Spleen (tissue), 11 donors: ENCODE measurements at regions not wholly inside any gene's neighbourhood (a gene's known extent, or its start where the extent isn't known, plus 50 kb on each side); places are given as distances from the start of the nearest gene placed in this dataset.

Source experiments
- DNase-seq: peaks from one replicate; pipeline ENCODE4 v3.0.0-alpha.2; 2020
- H3K27ac ChIP-seq, 8 donors: fragments of 200-600 bp; sonication (generic) in 7 of 8; 1 replicate in 4 of 8; 2 replicates in 4 of 8; pipeline versions ENCODE4 v1.5.0 to v1.8.0; 2016 to 2021; ENCODE audit warnings: inconsistent platforms in 4 of 8, mild to moderate bottlenecking in 4 of 8, moderate library complexity in 1 of 8
- H3K27me3 ChIP-seq, 7 donors: fragments of 200-600 bp; sonication (generic) in 6 of 7; replicated peaks in 1 of 7; 1 replicate in 4 of 7; 2 replicates in 3 of 7; pipeline versions ENCODE4 v1.5.0 to v1.8.0; 2016 to 2021; ENCODE audit warnings: inconsistent platforms in 3 of 7, mild to moderate bottlenecking in 1 of 7
- H3K36me3 ChIP-seq, 6 donors: fragments of 200-600 bp; sonication (generic) in 5 of 6; 1 replicate in 4 of 6; 2 replicates in 2 of 6; pipeline versions ENCODE4 v1.5.0 to v1.8.0; 2016 to 2021; ENCODE audit warnings: inconsistent platforms in 2 of 6
- H3K4me1 ChIP-seq, 6 donors: fragments of 200-600 bp; sonication (generic) in 5 of 6; 1 replicate in 3 of 6; 2 replicates in 3 of 6; pipeline versions ENCODE4 v1.5.0 to v1.8.0; 2016 to 2021; ENCODE audit warnings: inconsistent platforms in 3 of 6
- H3K4me3 ChIP-seq, 8 donors: fragments of 200-600 bp; sonication (generic) in 7 of 8; 1 replicate in 4 of 8; 2 replicates in 4 of 8; pipeline versions ENCODE4 v1.5.0 to v1.8.0; 2016 to 2021; ENCODE audit warnings: inconsistent platforms in 4 of 8, mild to moderate bottlenecking in 4 of 8, moderate library complexity in 2 of 8
- H3K9me3 ChIP-seq, 8 donors: fragments of 200-600 bp; sonication (generic) in 7 of 8; 1 replicate in 4 of 8; 2 replicates in 4 of 8; pipeline versions ENCODE4 v1.5.0 to v1.8.0; 2016 to 2021; ENCODE audit warnings: inconsistent platforms in 4 of 8
- CTCF ChIP-seq, 11 experiments: fragments of 200-600 bp in 7 of 11; fragments of 450-650 bp in 4 of 11; sonication (generic) in 4 of 11; IDR thresholded peaks in 8 of 11; conservative IDR thresholded peaks in 3 of 11; 1 replicate in 7 of 11; 2 replicates in 4 of 11; pipeline versions ENCODE4 v1.4.0 to v1.8.0; 2016 to 2021; ENCODE audit warnings: antibody characterized with exemption in 11 of 11, inconsistent platforms in 4 of 11, mild to moderate bottlenecking in 1 of 11
- POLR2A ChIP-seq, 3 donors: fragments of 450-650 bp; IDR thresholded peaks; one replicate each; pipeline ENCODE4 v1.5.1; 2017; ENCODE audit warnings: antibody characterized with exemption in 3 of 3, mild to moderate bottlenecking in 1 of 3
- POLR2AphosphoS5 ChIP-seq, 3 donors: sonication (generic); formaldehyde crosslinking; IDR thresholded peaks; one replicate each; pipeline ENCODE4 v1.5.1; 2017; ENCODE audit warnings: antibody characterized with exemption in 3 of 3
- WGBS, 5 donors: extraction: QIAGEN DNeasy Blood & Tissue Kit in 3 of 5; methylation state at CpG; one replicate each; pipeline versions ENCODE4 v1.1.5 to v1.1.7; 2013 to 2018; 5-methylcytosine and 5-hydroxymethylcytosine counted together
- intact Hi-C: fragments of 100-400 bp; cut with DNase I; formaldehyde crosslinking; loops from one replicate; pipeline ENCODE4 v1.15.0; 2023; ENCODE audit warnings: low total_unique reads
- donor health status: healthy with polysubstance abuse.
- donor health status: DM: no; HTN: no; CAD: no; lungs with moderate emphysema.
- donor health status: DM: no; HTN: no; CAD: no.
- donor health status: Bipolar disorder and iron deficiency.
- donor health status: healthy.
- donor health status: DM: no; HTN: no; CAD: no.
- donor health status: DM: yes; HTN: yes; CAD: no.

- no peaks in the 10 kb centered on the region for H3K27me3 ChIP-seq
- H3K36me3 ChIP-seq, result no peaks in the 10 kb centered on the region
- DNase-seq, result no peak
- H3K4me1 ChIP-seq, result no peaks in the 10 kb centered on the region
- TF ChIP-seq CTCF (IDR thresholded peaks at IDR 0.05 in 8 of 11, conservative IDR thresholded peaks at IDR 0.05 in 3 of 11) (no peak), POLR2A (IDR thresholded peaks at IDR 0.05) (no peak), POLR2AphosphoS5 (IDR thresholded peaks at IDR 0.05) (no peak)
- H3K27ac ChIP-seq, result no peak overlapping the region
- H3K4me3 ChIP-seq, result no peak overlapping the region
- intact Hi-C loops, result no loop called here
- peaks cover 0 to 14% (median 0%) of the 10 kb centered on the region in 8 donors for H3K9me3 ChIP-seq
These were observed 953.5 kb upstream of the MDGA2 start for GRCh38 chr14:48628870-48629269.

- H3K27me3 ChIP-seq, result no peaks in the 10 kb centered on the region
- H3K4me1 ChIP-seq, result no peaks in the 10 kb centered on the region
- no peak overlapping the region for H3K4me3 ChIP-seq
- H3K27ac ChIP-seq, result no peak overlapping the region
- peaks cover 0 to 7% (median 0%) of the 10 kb centered on the region in 8 donors for H3K9me3 ChIP-seq
- 54 to 67% (median 64%) methylated on average over 1 of the region's 1 CpG for WGBS, 5 donors
- no peaks in the 10 kb centered on the region for H3K36me3 ChIP-seq
- TF ChIP-seq CTCF (IDR thresholded peaks at IDR 0.05 in 8 of 11, conservative IDR thresholded peaks at IDR 0.05 in 3 of 11), result no peak
- TF ChIP-seq POLR2AphosphoS5 (IDR thresholded peaks at IDR 0.05), result no peak
- TF ChIP-seq POLR2A (IDR thresholded peaks at IDR 0.05), result no peak
- intact Hi-C loops, result no loop called here
- DNase-seq, result no peak
These were observed 947.6 kb upstream of the MDGA2 start for GRCh38 chr14:48622980-48623379.

- TF ChIP-seq CTCF (IDR thresholded peaks at IDR 0.05 in 8 of 11, conservative IDR thresholded peaks at IDR 0.05 in 3 of 11) (no peak), POLR2A (IDR thresholded peaks at IDR 0.05) (no peak), POLR2AphosphoS5 (IDR thresholded peaks at IDR 0.05) (no peak)
- Histone ChIP-seq H3K4me1 (no peaks in the 10 kb centered on the region), H3K9me3 (peaks cover 0 to 7% (median 1%) of the 10 kb centered on the region in 8 donors), H3K4me3 (no peak overlapping the region), H3K27ac (no peak overlapping the region), H3K36me3 (no peaks in the 10 kb centered on the region), H3K27me3 (no peaks in the 10 kb centered on the region)
- intact Hi-C loops, result no loop called here
- DNase-seq, result no peak
- 13 to 26% (median 21%) methylated on average over 1 of the region's 1 CpG for WGBS, 5 donors
These were observed 942.7 kb upstream of the MDGA2 start for GRCh38 chr14:48618057-48618456.

GRCh38 chr14:48616931-48617330 lies 941.5 kb upstream of the MDGA2 start:
- no peaks in the 10 kb centered on the region for H3K27me3 ChIP-seq
- WGBS, 5 donors, result 51 to 61% (median 55%) methylated on average over 6 of the region's 6 CpGs
- intact Hi-C loops, result no loop called here

More at GRCh38 chr14:48616931-48617330, 941.5 kb upstream of the MDGA2 start:
- TF ChIP-seq POLR2A (IDR thresholded peaks at IDR 0.05) (no peak), CTCF (IDR thresholded peaks at IDR 0.05 in 8 of 11, conservative IDR thresholded peaks at IDR 0.05 in 3 of 11) (no peak), POLR2AphosphoS5 (IDR thresholded peaks at IDR 0.05) (no peak)
- Histone ChIP-seq H3K4me3 (no peak overlapping the region), H3K4me1 (no peaks in the 10 kb centered on the region), H3K36me3 (no peaks in the 10 kb centered on the region), H3K27ac (no peak overlapping the region), H3K9me3 (peaks cover 0 to 15% (median 4%) of the 10 kb centered on the region in 8 donors)
- no peak for DNase-seq
